ENCODE measurements at regions not wholly inside any gene's neighbourhood (a gene's known extent, or its start where the extent isn't known, plus 50 kb on each side); places are given as distances from the start of the nearest gene placed in this dataset.
"Not testable (repeated sequence)": the region's sequence is repeated elsewhere in the genome, so short reads cannot be mapped to it uniquely, and the experiment has no call there.

DNA sequence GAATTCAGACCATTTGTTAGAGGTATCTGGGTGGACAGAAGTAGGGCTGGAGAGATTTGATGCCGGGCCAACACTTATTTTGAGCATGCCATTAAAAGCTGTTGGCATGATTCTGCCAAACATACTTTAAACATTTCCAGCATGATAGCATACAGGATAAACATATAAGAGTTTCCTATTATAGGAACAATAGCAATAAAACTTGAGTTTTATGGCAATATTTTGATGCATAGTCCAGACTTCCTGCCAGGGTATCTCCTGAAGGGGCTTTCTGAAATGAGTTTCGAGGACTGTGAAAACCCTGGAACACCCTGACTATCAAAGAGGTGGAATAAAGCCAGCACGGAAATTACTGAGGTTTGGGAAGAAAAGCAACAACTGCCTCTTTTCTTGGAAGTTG, 1398.0 kb upstream of the NXPH2 start:
- DNase-seq (ENCODE audit: low spot score): no peak

DNA sequence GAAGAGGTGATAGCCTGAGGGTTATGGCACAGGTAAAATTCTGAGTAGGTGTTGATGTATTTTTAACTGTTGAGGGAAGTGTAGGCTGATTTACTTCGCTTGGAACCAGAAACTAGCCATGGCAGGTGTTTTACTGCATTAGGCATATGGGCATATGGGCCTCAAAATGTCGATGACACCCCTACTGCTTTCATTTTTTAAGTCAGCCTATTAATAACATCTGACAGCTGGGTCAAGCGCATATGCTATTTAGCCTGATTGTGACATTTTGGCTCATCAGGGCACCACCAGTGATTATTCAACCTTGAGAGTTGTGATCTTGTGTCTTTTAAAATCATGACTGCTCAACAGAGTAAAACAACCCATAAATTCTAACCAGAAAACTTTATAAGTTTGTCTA, 1396.9 kb upstream of the NXPH2 start:
- DNase-seq (ENCODE audit: low spot score): no peak

DNA sequence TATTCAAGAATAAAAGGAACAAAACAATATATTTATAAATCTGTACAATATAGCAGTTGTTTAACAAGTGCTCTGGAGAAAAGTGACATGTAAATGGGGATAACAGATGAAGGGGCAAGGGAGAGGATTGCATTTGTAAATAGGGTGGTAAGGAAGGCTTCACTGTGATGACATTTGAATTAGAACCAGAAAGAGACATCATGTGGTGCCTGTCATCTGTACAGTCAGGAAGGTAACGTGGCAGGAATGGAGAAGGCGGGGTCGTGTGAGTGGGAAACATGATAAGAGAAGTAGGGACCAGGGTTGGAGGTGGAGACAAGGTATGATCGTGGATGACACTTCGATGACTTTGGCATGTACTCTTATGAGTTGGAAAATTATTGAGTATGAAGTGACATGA, 1393.6 kb upstream of the NXPH2 start:
- DNase-seq (ENCODE audit: low spot score): no peak

DNA sequence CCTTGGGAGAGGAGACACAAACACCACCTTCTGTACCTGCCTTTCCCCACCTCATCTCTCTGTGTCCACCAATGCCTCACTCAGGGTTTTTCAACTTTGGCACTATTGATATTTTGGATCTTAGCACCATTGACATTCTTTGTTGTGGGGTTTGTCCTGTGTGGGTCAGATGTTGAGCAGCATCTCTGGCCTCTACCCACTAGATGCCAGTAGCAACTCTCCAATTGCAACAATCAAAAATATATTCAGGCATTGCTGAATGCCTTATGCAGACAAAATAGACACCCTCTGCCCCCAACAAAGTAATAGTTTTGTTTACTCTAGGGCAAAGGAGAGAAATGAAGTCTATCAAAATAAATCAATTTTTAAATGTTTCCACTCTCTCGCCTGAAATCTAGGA, 1384.3 kb upstream of the NXPH2 start:
- peak; percentile 22 for DNase-seq (ENCODE audit: low spot score)

DNA sequence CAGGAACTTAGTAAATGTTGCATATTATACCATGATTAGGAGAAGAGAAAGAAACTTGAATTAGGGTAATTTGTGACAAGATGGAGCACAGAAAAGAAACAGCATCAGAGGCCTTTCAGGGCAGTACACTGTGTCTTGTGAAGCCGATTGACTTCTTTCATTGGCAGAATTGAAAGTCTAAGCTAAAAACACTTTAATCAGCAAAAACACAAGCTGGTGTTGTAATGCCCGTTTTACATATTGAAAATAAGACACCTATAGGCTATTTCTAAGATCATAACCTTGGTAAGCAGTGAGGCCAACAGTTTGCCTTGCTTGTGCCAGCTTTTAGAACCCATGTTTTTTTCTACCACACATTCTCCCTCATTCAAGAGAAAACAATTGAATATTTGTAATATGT, 1378.1 kb upstream of the NXPH2 start:
- no peak for DNase-seq (ENCODE audit: low spot score)

DNA sequence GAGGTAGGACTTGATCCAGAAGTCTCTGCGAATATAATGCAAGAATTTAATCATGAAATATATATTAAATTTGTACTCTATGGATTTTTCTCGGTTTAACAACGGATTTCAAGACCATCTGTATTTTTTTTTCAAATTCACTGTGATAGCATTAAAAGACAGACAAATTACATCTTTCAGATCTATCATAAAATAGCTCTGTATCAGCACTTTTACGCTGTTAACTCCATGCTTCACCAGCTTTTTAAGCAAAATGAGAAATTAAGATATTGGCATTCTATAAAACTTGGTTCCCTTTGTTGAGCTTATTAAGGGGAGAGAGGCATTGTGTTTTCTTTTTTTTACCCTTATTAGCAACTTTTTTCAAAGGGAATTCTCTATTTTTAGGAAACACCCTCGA, 1377.6 kb upstream of the NXPH2 start:
- no peak for DNase-seq (ENCODE audit: low spot score)

DNA sequence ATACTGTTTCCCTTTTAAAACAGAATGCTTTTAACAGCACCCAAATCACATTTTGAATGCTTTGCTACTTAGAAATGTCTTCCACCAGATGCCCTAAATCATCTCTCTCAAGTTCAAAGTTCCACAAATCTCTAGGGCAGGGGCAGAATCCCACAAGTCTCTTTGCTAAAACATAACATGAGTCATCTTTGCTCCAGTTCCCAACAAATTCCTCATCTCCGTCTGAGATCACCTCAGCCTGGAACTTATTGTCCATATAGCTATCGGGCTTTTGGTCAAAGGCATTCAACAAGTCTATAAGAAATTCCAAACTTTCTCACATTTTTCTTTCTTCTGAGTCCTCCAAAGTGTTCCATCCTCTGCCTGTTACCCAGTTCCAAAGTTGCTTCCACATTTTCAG, 1374.5 kb upstream of the NXPH2 start:
- DNase-seq (ENCODE audit: low spot score): no peak

DNA sequence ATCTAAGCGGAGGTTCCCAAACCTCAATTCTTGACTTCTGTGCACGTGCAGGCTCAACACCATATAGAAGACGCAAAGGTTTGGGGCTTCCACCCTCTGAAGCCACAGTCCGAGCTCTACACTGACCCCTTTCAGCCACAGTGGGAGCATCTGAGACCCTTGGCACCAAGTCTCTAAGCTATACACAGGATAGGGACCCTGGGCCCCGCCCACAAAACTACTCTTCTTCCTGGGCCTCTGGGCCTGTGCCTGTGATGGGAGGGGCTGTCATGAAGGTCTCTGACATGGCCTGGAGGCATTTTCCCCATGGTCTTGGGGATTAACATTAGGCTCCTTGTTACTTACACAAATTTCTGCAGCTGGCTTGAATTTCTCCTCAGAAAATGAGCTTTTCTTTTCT, 1374.1 kb upstream of the NXPH2 start:
- DNase-seq (ENCODE audit: low spot score): no peak

DNA sequence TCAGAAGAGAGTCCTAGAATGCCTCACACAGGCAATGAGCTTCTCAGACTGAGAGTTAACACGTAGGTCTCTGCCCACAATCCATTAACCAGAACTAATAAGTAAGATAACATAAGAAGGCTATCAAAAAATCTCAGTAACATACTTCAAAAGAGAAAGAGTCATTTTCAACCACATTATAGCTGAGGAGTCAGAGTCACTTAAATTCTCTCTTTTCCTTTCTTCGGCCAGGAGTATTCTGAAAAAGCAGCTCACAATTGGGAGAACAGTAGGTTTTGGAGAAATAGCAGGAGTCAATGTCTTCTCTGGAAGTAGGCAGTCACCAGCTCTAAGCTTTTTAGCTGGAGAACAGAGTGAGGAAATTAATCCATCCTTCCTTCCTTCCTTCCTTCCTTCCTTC, 1364.4 kb upstream of the NXPH2 start:
- no peak for DNase-seq (ENCODE audit: low spot score)

DNA sequence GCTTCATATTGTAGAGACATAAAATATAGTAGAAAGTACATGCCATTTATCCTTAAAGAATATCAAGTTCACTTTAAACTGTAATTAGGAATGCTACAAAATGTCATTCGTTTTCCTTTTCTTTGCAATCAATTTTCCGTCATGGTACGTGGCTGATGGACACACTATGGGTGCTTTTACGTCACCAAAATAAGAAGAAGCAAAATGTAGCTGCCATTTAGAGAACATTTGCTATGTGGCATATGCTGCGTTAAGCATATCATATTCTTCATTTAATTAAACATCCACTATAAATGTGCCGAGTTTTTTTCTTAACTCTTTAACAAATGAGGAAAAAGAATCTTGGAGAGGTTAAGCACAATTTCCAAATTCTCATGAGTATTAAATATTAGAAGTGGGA, 1358.5 kb upstream of the NXPH2 start:
- DNase-seq (ENCODE audit: low spot score): no peak

DNA sequence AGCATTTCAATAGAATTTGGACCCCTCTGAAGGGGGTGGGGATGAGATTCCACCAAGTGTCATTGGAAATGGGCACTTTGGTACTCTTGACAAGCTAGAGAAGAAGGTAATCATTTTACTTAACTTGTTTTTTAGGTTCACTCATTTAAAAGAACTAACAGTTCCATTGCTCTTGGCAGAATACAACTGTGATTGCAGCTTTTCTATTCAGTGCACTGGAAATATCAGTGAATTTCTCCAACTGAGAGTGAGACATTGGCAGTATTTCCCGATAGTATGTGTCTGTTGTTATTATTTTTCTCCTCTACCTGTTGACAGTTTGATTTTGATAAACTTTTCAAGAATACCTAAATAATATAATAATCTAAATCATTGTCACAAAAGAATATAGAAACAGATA, 1356.7 kb upstream of the NXPH2 start:
- no peak for DNase-seq (ENCODE audit: low spot score)

DNA sequence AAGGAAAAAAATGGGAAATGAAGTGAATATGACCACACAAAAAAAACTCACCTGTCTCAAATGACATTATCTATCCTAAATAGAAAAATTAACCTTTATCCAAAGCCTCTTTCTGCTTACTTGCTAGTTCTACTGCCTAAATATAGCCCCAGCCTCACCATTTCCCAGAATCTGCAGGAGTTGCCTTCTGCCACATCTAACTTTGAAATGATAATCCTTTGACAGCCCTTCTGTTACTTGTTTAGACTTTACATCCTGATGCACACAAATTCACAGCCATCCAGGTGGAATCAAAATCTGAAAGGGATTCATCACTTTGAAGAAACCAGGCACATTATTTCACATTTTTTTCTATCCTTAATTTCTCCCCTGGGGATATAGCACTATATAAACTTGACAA, 1356.2 kb upstream of the NXPH2 start:
- no peak for DNase-seq (ENCODE audit: low spot score)

DNA sequence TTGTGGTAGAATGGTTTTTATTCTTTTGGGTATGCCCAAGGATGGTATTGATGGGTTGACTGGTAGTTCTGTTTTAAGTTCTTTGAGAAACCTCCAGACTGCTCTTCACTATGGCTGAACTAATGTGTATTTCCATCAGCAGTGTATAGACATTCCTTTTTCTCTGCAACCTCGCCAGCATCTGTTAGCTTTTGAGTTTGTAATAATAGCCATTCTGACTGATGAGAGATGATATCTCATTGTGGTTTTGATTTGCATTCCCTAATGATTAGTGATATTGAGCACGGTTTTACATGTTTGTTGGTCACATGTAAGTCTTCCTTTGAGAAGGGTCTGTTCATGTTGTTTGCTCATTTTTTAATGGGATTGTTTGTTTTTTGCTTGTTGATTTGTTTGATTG, 1348.7 kb upstream of the NXPH2 start:
- no peak for DNase-seq (ENCODE audit: low spot score)

DNA sequence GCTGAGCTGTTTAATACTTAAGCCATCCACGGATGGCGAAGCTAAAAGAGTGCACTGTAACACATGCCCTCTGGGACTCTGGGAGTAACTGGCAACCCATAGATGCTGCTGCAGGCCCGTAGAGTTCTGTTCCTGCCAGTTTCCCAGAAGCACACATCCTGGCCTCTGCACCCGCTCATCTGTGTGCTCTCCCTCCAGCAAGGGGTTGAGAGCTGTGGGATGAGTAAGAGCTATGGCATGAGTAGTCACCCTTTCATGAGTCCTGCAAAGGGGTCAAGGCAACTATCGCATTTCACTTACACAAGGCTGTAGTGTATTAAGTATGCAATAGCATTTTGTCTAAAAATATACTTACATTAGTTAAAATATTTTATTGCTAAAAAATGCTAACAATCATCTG, 1341.8 kb upstream of the NXPH2 start:
- no peak for DNase-seq (ENCODE audit: low spot score)

DNA sequence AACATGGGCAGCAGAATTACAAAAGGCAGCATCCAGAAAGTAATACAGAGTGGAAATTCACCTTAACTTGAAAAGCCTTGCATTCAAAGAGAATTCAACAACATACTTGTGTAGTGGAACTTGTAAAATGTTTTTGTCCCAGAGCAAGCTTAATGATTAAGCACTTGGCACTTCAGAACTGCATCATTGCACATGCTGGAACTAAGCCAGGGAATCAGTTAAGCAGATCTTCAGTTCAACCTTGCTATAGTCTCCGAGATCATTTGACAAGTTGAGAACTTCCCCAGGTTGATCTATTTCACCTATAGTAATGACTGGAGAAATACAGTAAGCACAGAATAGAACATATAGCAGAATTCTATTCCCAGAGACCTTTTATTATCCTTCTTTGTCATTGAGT, 1337.2 kb upstream of the NXPH2 start:
- no peak for DNase-seq (ENCODE audit: low spot score)

DNA sequence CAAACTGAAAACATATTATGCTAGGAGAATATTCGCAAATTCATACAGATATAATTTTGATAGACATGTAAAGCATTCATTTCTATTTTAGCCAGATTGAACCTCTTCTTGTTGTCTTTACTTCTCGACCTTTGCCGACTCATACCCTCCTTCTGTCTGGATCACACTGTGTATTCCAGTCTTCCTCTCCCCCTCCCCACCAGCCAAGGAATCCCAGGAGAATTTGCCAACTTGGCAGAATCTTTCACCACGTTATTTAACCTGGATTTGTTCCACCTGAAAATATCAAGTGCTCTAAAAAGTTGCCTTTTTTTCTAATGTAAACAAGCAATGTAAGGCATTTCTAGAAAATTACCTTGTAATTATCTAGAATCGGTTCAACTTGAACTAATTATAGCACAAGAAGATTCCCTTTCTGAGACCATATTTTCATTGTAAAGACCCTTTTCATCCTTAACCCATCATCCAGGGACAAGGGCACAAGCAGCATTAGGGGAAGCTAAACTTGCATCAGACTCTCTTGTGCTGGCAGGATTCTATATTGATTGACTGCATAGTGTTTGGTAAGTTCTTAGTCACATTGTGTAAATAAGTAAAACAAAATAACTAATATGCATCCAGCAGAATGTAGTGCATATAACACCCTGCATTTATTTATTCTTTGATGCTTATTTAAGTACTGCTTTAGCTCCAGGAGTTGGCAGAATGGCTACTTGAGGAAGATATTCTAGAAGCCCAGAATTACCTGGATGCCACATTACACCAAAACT, 1328.7 kb upstream of the NXPH2 start:
- no peak for DNase-seq (ENCODE audit: low spot score)

DNA sequence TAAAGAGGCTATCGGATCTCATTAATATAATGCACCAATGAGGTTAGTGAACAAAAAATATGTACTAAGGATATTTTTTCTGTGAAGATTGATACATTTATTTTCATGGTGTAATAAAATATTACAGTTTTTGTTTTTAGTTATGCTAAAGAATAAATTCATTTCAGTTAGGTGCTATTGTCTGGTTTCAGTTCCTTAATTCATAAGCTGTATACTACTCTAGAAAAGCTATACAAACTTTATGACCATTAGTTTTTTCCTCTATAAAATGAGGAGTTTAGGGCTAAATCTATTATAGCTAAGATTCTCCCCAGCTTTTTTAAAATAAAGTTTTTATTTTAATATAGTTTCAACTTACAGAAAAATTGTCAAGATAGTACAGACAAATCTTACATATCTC, 1311.7 kb upstream of the NXPH2 start:
- no peak for DNase-seq (ENCODE audit: low spot score)

DNA sequence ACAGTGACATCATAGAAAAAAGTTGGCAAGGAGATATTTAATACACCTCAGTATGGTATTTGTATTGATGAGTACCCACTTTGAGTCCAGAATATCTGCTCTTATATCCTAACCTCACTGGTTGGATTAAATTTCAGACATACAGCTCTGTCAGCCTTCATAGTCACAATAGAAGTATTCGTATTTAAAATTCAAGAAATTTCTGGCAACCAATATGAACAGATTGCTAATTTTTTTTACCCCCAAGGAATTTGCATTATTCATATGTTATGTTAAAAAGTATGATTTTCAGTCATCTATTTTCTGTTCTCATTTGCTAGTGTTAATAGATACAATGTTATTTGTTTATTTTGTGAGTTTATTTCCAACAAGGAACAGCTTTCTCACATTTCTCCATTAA, 1306.8 kb upstream of the NXPH2 start:
- no peak for DNase-seq (ENCODE audit: low spot score)

DNA sequence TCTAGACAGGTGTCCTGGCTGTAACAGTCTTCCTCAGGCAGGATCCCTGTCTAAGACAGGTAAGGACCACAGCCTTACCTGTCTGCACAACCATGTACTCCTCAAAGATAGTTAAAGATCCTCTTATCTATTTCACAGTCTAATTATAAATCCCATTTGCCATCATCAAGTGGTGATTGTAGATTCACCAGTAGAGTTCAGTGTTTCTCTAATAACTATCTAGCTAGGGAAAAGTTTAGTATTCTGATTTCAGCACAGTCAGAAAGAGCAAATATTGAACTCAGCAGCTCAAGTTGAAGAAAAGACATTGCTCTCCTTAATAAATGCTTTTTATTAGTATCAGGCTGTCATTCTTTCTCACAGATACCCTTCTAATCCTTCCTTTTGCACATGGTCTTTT, 1305.5 kb upstream of the NXPH2 start:
- peak; percentile 21 for DNase-seq (ENCODE audit: low spot score)

DNA sequence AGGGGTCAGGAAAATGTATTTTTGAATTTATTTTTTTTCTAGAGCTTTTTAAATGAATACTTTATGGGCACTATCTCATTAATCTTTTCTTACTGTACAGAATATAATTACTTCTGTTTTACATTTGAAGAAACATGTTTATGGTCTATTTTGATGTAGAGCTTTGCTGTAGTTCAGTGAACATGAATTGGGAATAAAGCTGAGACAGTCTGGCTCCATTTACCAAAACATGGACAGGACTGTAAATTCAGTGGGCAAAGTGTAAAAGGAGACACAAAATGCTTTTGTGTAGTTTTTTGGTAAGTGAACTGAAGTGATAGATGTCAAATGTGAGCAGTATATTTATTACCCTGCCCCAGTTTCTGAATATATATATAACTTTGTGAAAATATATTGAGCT, 1298.8 kb upstream of the NXPH2 start:
- DNase-seq (ENCODE audit: low spot score): no peak

DNA sequence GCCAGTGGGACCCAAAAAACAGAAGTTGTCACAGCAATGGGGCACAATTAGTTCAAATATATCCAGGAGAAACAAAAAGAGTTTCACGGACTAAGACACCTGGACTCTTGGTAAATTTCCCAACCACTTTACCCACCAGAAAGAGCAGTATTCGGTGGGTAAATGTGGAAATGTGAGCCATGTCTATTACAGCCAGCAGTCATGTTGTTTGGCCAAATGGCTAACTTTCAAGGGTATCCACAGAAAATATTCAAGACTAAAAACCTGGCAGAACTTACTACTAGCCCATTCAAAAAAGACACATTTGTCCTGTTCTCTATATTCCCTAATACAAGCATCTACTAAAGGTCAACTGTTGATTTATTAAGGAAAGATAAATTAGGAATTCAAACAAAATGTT, 1296.0 kb upstream of the NXPH2 start:
- DNase-seq (ENCODE audit: low spot score): no peak

DNA sequence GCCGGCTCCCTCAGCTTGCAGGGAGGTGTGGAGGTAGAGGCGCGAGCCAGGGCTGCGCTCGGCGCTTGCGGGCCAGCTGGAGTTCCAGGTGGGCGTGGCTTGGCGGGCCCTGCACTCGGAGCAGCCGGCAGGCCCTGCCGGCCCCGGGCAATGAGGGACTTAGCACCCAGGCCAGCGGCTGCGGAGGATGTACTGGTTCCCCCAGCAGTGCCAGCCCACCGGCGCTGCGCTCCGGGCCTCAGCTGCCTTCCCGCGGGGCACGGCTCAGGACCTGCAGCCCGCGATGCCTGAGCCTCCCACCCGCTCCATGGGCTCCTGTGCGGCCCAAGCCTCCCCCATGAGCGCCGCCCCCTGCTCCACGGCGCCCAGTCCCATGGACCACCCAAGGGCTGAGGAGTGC, 1293.6 kb upstream of the NXPH2 start:
- not testable (repeated sequence) for DNase-seq (ENCODE audit: low spot score)

DNA sequence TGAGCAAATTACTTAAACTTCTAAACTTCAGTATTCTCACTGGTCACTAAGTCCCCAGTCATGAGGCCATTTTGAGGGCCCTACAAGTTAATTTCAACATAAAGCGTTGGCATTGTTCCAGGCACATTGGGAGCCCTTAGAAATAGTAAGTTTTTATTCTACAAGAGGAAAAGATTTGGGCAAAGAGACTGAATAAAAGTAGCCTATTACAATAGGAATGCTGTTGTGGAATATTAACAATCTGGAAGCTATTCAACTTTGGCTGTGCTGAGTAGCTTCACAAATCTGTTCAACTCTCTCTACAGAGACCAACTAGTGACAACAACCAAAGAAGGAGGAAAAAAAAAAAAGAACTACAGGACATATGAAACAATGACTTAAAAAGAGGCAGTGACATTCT, 1287.5 kb upstream of the NXPH2 start:
- DNase-seq (ENCODE audit: low spot score): no peak

DNA sequence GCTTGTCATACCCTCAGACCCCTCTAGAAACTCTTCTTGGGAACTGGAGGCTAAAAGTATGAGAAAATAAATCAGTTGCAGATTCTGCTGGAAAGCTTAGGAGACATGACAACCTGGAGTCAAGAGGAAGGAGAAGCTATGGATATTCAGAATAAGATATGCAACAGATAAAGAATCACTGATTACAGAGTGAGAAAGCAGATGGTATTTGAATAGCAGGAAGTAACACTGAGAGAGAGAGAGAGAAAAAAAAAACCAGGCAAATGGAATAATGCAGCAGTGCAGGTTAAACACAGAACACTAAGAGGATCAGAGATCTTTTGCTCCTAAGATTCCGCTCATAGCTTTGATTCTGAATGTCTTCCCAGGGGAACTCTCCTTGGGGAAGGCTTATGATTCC, 1284.1 kb upstream of the NXPH2 start:
- no peak for DNase-seq (ENCODE audit: low spot score)

DNA sequence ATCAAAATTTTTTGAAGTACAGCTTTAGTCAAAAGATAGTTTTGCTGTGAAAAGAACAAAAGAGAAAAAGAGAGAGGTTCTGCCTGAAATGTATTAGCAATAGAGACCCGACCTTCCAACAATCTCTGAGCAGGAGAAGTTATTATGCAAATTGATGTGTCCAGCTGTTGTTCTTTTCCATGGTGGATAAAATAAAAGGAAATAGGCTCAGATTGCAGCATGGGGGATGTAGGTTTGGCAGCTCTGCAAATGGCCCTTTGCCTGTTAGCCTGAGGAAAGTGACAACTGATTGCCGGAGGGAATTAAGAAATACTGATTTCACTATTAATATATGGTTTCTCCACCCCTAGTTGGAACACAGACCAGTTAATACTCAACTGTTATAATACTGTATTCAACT, 1283.2 kb upstream of the NXPH2 start:
- no peak for DNase-seq (ENCODE audit: low spot score)
